Hepatocyte (in vitro differentiated cells): ENCODE measurements at regions not wholly inside any gene's neighbourhood (a gene's known extent, or its start where the extent isn't known, plus 50 kb on each side); places are given as distances from the start of the nearest gene placed in this dataset.

ENCODE experiments used
- CTCF ChIP-seq: fragments of 200-600 bp; sonication (generic); IDR thresholded peaks from 2 replicates; pipeline ENCODE4 v1.5.1; 2016; ENCODE audit warnings: antibody characterized with exemption, mild to moderate bottlenecking; ENCODE audit not compliant: poor library complexity
- EZH2 ChIP-seq: fragments of 200-600 bp; sonication (generic); IDR thresholded peaks from 2 replicates; pipeline ENCODE4 v1.6.1; 2016; ENCODE audit warnings: antibody characterized with exemption, mild to moderate bottlenecking, borderline replicate concordance
- EZH2phosphoT487 ChIP-seq: fragments of 200-600 bp; sonication (generic); IDR thresholded peaks from one replicate; pipeline ENCODE4 v1.6.1; 2018; ENCODE audit warnings: antibody characterized with exemption, mild to moderate bottlenecking, low read depth, moderate library complexity; ENCODE audit not compliant: unreplicated experiment, severe bottlenecking

DNA sequence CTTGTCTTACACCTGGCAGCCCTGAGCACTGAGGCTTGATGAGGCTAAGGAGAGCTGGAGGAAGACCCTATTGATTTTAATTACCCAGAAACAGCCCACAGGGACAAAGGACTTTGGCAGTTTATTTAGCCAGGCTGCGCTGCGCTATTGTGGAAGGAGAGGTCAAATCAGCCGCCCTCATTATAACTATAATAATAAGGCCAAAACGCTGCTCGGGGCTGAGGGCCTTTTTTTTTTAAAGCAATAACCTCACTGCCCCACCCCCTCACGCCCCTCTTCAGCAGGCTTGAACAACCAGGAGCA lies 60.6 kb upstream of the NKX1-1 start:
- TF ChIP-seq CTCF: no peak
- no peak for TF ChIP-seq EZH2phosphoT487
- TF ChIP-seq EZH2: no peak
